Body of pancreas (tissue), 4 donors: ENCODE measurements at regions not wholly inside any gene's neighbourhood (a gene's known extent, or its start where the extent isn't known, plus 50 kb on each side); places are given as distances from the start of the nearest gene placed in this dataset.
A peak's percentile ranks its signal among the peaks of the same experiment; 100 is the strongest.

ENCODE experiments used
- POLR2A ChIP-seq, 3 donors: fragments of 450-650 bp; IDR thresholded peaks; one replicate each; pipeline ENCODE4 v1.6.1; 2016; ENCODE audit warnings: antibody characterized with exemption in 3 of 3, mild to moderate bottlenecking in 2 of 3
- TF ChIP-seq, protein P1 (sequence below), 7 experiments: fragments of 450-650 bp in 4 of 7; fragments of 200-600 bp in 3 of 7; sonication (generic) in 3 of 7; IDR thresholded peaks; one replicate each; pipeline ENCODE4 v1.5.1; 2016 to 2019; ENCODE audit warnings: antibody characterized with exemption in 7 of 7

- peak in 1 of 3 donors; percentile 10 for TF ChIP-seq POLR2A (IDR thresholded peaks at IDR 0.05)
- TF ChIP-seq, protein P1, sequence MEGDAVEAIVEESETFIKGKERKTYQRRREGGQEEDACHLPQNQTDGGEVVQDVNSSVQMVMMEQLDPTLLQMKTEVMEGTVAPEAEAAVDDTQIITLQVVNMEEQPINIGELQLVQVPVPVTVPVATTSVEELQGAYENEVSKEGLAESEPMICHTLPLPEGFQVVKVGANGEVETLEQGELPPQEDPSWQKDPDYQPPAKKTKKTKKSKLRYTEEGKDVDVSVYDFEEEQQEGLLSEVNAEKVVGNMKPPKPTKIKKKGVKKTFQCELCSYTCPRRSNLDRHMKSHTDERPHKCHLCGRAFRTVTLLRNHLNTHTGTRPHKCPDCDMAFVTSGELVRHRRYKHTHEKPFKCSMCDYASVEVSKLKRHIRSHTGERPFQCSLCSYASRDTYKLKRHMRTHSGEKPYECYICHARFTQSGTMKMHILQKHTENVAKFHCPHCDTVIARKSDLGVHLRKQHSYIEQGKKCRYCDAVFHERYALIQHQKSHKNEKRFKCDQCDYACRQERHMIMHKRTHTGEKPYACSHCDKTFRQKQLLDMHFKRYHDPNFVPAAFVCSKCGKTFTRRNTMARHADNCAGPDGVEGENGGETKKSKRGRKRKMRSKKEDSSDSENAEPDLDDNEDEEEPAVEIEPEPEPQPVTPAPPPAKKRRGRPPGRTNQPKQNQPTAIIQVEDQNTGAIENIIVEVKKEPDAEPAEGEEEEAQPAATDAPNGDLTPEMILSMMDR (IDR thresholded peaks at IDR 0.05) = no peak
Observed at GRCh38 chr10:4130685-4131084, 345.7 kb upstream of the KLF6 start.
